ENCODE measurements at regions not wholly inside any gene's neighbourhood (a gene's known extent, or its start where the extent isn't known, plus 50 kb on each side); places are given as distances from the start of the nearest gene placed in this dataset.

DNA sequence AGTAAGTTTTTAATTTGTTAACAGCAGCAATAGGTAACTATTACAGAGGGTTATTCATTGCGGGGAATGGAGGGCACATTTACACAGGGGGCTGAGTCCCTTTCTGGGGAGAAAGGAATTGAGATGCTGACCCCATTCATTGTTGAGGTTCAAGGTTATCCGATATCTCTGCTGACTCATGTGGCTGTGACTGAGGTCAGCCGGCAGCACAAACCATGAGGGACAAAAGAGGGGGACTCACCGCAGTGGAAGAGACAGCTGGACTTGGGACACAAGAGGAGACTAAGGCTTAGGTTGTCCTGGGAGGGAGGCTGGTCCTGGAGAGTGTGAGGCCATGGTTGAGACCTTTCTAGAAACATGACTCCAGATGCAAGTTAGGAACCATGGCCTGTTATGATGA is 119.1 kb upstream of the XYLT1 start:
- TF ChIP-seq, protein P1, sequence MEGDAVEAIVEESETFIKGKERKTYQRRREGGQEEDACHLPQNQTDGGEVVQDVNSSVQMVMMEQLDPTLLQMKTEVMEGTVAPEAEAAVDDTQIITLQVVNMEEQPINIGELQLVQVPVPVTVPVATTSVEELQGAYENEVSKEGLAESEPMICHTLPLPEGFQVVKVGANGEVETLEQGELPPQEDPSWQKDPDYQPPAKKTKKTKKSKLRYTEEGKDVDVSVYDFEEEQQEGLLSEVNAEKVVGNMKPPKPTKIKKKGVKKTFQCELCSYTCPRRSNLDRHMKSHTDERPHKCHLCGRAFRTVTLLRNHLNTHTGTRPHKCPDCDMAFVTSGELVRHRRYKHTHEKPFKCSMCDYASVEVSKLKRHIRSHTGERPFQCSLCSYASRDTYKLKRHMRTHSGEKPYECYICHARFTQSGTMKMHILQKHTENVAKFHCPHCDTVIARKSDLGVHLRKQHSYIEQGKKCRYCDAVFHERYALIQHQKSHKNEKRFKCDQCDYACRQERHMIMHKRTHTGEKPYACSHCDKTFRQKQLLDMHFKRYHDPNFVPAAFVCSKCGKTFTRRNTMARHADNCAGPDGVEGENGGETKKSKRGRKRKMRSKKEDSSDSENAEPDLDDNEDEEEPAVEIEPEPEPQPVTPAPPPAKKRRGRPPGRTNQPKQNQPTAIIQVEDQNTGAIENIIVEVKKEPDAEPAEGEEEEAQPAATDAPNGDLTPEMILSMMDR (IDR thresholded peaks at IDR 0.05) = no peak
- TF ChIP-seq CBX2 (IDR thresholded peaks at IDR 0.05; ENCODE audit: borderline replicate concordance, low read depth) (no peak), EP300 (IDR thresholded peaks at IDR 0.05) (no peak), JUNB (IDR thresholded peaks at IDR 0.05) (no peak), EHMT2 (IDR thresholded peaks at IDR 0.05; ENCODE audit: low read depth) (no peak), CBX8 (IDR thresholded peaks at IDR 0.05) (no peak), RFX5 (IDR thresholded peaks at IDR 0.05) (no peak), MAZ (IDR thresholded peaks at IDR 0.05; ENCODE audit: borderline replicate concordance, low read depth, low read length) (no peak), NR3C1 (IDR thresholded peaks at IDR 0.05) (no peak), NFE2L2 (conservative IDR thresholded peaks at IDR 0.05; ENCODE audit: low read length) (no peak), EHF (CRISPR knock-in tag; IDR thresholded peaks at IDR 0.05) (no peak), BHLHE40 (IDR thresholded peaks at IDR 0.05; ENCODE audit: low read depth, low read length) (no peak)
- TF ChIP-seq, protein P2, sequence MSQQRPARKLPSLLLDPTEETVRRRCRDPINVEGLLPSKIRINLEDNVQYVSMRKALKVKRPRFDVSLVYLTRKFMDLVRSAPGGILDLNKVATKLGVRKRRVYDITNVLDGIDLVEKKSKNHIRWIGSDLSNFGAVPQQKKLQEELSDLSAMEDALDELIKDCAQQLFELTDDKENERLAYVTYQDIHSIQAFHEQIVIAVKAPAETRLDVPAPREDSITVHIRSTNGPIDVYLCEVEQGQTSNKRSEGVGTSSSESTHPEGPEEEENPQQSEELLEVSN (IDR thresholded peaks at IDR 0.05; ENCODE audit: borderline replicate concordance, low read depth) = no peak
- TF ChIP-seq, protein P3, sequence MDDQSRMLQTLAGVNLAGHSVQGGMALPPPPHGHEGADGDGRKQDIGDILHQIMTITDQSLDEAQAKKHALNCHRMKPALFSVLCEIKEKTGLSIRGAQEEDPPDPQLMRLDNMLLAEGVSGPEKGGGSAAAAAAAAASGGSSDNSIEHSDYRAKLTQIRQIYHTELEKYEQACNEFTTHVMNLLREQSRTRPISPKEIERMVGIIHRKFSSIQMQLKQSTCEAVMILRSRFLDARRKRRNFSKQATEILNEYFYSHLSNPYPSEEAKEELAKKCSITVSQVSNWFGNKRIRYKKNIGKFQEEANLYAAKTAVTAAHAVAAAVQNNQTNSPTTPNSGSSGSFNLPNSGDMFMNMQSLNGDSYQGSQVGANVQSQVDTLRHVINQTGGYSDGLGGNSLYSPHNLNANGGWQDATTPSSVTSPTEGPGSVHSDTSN (IDR thresholded peaks at IDR 0.05) = no peak
